ENCODE measurements at regions not wholly inside any gene's neighbourhood (a gene's known extent, or its start where the extent isn't known, plus 50 kb on each side); places are given as distances from the start of the nearest gene placed in this dataset.
"Not testable (repeated sequence)": the region's sequence is repeated elsewhere in the genome, so short reads cannot be mapped to it uniquely, and the experiment has no call there.

DNA sequence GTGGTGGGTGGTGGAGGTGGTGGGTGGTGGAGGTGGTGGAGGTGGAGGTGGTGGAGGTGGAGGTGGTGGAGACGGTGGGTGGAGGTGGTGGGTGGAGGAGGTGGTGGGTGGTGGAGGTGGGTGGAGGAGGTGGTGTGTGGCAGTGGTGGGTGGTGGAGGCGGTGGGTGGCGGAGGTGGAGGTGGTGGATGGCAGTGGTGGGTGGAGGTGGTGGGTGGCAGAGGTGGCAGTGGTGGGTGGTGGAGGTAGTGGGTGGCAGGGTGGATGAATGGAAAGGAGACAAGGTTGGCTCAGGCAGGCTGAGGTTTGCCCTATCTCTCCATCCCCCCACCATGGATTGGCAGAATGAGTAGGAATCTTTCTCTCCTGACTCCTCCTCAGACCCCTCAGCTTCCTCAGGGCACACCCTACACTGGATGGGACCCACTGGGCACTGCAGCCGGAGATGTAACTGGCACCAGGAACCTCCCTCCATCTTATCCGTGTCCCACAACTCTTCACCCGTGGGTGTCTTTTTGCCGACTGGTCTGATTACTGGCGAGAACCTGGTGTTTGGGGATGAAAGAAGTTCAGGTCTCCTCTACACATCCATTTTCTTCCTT lies 166.3 kb downstream of the C9orf50 start:
- DNase-seq: no peak

DNA sequence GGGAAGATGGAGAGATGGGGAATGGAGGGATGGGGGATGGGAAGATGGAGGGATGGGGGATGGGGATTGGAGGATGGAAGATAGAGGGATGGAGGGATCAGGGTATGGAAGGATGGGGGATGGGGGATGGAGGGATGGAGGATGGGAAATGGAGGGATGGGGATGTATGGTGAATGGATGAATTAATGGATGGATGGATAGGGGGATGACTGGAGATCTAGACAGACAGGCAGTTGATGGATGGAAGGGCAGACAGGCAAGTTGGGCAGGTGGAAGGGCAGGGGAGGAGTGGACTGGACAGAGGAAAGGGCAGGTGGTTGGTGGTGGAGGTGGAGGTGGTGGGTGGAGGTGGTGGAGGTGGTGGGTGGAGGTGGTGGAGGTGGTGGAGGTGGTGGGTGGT lies 167.2 kb downstream of the C9orf50 start:
- no peak for DNase-seq

DNA sequence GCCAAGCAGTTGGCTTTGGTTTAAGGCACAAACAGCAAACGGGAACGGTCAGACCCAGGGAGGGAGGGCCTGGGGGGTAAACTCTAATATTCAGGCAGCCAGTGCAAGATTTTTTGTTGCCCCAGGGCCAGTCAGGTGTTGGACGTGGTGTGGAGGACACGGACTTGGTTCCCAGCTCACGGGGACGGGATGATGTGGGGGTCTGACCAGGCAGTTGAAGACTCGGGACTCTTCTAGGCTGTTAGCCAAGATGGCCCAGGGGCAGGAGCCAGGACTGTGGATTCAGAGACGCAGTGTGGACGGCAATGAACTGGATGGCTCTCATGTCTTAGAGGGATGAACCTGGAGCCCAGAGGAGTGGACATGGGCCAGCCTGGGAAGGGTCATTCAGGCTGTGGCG lies 169.2 kb downstream of the C9orf50 start:
- no peak for DNase-seq

DNA sequence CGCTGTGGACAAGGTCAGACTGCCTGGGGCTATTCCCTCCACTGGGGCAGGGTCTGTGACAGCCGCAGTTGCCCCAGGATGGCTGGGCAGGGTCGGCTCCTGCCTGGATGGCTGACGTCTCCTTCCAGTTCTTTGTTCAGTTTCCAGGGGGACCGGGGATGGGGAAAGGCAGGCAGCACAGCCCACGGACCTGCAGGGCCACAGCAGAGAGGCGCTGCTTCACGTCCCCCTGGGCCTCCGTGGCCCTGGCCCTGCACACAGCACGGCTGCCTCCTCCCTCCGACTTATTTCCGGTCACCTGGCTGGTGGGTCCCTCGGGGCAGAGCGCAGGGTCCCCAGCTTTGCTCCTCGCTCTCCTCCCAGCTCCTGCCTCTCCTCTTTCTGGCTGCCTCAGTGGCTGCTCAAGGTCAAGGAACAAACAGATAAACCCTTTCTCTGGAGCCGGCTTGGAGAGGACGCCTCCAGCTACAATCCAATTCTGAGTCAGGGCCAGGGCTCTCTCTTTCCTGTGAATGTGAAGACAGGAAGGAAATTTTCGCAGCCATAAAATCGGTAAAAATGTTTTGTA lies 169.7 kb downstream of the C9orf50 start:
- no peak for DNase-seq

DNA sequence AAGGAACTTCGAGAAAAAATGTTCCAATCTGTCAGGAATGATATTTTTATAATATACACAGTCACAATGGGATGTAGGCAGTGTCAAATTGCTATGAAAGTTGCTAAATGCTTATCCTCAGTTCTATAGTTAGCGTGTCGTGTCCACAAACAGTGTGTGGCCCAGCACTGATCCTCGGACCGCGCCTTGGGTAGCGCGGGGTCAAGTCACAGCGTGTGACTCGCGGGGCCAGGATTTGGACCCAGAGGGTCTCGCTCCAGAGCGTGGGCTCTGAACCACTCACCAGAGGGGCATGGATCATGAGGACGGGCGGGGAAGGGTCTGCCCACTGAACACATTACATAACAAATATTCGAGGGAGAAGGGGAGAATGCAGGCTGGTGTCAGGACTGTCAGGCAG lies 171.8 kb downstream of the C9orf50 start:
- DNase-seq: no peak

DNA sequence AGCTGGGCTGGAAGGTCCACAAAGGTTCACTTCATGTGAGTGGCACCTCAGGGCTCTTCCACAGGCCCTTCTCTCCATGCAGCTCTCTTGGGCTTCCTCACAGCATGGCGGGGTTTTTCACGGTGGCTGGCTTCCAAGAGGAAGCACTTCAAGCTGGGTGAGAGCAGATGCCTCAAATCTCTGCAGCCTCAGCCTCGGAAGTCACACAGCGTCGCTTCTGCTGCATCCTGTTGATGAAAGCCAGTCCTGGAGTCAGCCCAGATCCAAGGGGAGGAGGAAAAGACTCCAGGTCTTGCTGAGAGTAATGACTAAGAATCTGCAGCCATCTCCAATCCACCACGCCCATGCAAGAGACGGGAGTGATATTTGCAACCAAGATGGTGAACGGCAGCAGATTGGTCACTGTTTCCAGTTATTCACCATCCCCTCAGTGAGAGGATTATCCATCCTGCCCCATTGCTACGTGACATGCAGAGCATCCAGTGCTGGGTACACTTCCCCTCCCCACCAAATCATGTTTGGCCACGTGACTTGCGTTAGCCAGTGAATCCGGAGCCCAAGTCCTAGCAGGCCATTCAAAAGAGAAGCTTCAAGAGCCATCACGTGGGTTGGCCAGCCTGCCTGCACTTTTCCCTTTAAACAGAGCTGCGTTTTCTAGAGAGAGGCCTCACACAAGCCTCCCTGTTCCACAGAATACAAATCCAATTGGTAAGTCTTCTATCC lies 173.9 kb downstream of the C9orf50 start:
- DNase-seq: peak; percentile 67

DNA sequence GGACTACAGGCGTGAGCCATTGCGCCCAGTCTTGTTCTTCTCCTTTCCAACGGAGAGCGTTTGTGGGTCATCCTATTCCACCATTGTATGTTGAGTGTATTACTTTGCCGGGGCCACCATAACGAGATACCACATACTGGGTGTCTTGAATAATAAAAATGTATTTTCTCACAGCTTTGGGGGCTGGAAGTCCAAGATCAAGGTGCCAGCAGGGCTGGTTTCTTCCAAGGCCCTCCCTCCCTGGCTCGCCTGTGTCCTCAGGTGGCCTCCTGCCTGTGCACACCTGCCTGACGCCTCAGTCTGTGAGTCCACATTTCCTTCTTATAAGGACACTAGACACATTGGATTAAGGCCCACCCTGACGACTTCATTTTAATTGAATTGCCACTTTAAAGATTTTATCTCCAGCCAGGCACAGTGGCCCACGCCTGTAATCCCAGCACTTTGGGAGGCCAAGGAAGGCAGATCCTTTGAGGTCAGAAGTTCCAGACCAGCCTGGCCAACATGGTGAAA lies 175.1 kb downstream of the C9orf50 start:
- no peak for DNase-seq

DNA sequence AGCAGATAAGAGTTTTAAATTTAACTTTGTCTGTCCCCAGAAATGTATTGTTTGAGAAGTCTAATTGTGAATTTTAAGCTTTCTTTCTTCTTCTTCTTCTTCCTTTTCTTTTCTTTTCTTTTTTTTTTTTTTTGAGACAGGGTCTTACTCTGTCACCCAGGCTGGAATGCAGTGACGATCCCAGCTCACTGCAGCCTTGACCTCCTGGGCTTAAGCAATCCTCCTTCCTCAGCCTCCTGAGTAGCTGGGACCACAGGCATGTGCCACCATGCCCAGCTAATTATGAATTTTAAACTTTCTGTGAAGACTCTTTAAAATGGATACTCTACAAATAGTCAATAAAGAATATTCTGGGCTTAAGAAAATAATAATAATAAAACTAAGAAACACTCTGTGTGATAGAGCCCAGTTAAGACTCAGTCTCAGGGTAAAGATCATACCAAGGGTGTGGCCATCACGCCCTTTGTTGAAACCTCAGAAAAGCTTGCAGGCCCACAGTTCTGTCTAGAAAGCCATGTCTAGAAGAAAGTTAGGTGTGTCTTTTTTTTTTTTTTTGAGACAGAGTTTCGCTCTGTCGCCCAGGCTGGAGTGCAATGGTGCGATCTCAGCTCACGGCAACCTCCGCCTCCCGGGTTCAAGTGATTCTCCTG lies 177.3 kb downstream of the C9orf50 start:
- DNase-seq: not testable (repeated sequence)

DNA sequence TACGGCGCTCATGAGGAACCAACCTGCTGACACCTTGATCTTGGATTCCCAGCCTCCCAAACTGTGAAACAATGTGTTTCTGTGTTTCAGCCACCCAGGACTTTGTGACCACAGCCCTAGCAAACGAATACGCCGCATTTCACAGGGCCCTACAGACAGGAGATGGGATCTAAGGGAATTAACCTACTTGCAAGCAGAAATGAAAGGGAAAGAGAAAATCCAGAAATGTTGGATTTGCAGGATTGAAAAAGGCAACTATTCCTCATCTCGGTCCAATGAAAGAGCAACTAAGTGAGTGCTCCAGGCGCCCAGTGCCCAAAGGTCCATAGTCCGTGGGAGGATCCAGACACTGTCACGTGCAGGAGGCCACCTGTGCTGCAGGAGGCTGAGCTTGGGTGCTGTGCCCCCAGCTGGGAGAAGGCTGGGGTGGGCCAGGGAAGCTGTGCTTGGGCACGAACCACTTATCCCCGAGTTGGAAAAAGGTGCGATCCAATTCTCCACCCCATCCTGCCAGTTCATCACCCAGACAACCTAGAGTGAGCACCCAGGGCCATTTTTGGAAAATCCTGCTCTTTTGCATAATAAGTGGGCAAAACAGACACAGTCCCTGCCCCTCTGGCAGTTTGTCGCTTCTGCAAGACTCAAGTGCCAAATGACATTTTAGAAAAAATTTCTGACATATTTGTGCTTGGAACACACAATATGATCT lies 177.9 kb downstream of the C9orf50 start:
- no peak for DNase-seq

DNA sequence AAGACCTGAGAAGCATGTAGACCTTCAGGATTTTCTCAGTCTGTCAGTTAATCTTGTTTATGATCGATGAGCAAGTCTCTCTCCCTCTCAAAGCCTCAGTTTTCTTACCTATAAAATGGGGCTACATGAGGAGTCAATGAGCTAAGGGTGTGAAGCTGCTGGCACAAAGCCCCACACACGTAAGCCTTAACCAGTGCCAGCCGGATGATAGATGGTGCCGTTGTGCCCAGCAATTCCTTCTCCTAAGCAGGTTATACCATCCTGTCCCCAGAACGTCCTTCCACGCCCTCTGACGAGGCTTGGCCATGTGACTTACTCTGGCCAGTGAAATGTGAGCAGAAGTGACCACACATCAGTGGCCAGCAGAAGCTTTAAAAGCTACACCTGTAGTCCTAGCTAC lies 179.0 kb downstream of the C9orf50 start:
- no peak for DNase-seq

DNA sequence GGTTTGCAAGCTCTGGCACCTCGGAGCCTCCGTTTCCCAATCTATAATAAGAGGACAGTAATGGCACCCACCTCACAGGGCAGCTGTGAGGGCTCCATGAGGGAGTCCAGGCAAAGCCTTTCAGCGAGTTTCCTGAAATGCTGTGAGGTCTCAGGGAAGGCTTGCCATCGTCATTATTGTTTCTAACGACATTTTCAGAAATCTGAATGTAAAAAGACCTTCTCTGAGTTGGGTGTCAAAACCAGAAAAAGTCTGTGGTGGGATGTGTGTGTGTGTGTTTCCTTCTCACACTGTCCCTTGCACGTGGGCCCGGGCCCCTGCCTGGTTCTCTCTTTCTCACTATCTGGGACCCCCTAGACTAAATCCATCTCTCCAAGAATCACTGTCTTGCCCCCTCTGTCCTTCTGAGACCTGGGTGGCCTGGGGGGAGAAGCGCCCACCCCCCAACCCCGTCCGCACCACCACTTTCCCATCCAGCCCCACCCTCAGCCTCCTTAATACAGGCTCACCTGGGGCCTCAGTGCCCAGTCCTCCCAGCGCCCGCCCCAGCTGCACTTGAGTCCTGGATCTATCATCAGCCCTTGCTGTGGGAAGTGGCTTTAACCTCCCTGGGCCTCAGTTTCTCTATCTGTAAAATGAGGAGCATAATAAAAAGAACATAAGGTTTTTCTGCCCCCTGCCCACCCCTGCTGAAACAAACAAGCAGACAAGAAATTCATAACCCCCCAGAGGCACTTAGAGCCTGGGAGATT lies 180.3 kb downstream of the C9orf50 start:
- no peak for DNase-seq

DNA sequence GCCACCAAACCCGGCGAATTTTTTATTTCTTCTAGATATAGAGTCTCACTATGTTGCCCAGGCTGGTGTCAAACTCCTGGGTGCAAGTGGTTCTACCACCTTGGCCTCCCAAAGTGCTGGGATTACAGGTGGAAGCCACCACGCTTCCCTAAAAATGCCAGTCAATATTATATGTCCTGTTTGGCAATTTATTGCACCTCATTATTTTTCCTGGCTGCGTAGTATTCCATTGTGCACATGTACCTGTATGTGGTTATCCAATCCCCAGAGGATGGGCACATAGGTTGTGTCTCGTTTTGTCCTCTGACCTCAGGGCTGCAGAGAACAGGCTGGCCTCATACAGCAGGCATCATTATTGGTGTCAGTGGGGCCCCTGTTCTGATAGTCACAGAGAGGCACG lies 181.7 kb downstream of the C9orf50 start:
- DNase-seq: no peak

DNA sequence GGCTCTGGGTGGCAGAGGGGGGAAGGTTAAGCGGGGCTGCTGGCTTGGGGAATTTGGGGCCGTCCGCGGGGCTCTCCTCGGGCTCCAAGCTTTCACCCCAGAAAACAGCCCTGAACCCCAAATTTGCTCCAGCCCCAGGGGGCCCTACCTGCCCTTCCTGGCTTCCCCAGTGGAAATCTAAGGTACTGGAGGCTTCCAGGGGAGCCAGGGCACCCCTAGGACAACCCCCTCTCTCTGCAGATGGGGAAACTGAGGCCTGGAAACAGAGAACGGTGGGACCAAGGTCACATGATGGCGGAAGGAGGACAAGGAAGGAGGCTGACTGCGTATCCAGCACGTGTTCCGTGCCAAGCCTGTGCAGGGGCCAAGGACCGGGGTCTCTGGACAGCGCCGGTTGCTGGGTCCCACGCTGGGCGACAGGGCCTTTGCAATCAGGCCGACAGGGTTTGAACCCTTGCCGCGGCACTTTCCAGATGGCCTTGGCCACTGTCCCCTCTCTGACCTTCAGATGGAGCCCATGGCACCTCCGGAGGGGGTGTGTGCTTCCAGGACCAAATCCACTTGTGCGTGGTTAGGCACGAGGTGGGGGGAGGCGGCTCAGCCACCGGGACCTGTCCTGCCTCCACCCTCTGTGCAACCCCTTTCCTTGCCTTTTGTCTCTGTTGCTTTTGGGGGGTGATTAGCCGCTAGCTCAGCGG lies 183.1 kb downstream of the C9orf50 start:
- DNase-seq: no peak

DNA sequence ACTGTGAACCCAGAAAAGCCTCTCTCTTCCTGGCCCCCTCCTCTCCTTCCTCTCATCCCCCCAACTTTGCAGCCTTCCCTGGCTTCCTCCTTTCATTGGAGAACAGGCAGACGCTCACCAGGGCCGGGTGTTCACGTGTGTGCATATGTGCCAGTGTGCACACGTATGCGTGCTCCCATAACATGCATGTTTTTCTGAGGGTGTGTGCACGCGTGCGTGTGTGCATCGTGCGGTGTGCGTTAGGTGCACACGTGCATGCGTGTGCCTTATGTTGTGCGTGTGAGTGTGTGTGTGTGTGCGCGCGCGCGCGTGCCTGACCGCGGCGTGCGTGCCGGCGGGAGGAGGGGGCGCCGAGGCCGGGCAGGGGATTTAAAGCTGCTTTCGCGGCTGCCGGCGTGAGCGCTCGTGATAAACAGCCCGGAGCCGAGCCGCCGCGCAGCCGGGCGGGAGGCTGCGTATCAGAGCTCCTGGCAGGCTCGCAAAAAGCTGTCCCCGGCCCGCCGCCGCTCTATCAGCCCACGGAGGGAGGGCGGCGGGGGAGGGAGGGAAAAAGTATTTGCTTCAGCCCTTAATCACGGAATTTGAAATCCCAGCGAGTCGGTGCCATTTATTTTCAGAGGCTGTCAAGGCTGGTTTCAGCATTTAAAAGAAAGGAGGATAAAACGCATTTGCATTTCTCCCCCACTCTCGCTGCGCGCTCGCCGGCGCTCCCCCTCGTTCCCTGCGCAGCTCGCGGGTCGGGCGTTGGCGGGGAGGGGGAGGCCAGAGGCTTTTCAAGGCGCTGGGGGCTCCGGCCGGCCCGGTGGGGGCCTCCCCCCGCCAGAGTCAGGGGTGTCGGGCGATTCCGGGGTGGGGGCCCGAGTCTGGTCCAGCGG lies 183.9 kb downstream of the C9orf50 start:
- DNase-seq: peak; percentile 57

DNA sequence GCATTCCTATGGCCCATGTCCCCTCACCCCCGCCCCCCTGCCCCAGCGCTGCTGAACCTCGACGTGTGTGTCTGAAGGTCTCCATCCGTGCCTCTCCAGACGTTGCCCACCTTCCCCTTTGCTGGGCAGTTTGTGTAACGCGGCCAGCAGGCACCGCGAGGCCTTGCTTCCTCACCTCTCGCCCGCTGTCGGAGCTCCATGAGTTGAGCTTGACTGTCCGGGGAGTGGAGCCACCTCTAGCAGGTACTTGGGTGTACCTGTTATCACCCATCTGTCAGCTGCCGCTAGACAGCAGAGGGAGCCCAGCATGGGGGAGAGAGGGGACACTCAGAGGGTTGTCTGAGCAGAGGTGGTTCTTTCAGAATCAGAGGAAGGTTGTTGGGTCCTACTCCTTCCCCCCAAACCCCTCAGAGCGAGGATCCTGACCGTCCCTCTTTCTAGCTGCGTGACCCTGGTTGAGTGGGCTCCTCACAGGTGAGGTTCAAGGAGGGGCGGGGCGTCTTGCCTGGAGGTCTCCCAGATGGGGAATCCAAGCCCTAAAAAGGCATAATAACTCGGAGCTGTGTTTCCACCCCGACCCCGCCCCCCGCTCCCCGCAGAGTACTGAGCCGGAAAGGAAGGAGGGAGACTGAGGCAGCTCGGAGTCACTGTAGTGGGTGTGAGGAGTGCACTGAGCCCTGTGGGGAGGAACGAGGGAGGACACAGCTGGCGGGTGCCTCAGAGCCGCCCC lies 184.7 kb downstream of the C9orf50 start:
- DNase-seq: peak; percentile 56

DNA sequence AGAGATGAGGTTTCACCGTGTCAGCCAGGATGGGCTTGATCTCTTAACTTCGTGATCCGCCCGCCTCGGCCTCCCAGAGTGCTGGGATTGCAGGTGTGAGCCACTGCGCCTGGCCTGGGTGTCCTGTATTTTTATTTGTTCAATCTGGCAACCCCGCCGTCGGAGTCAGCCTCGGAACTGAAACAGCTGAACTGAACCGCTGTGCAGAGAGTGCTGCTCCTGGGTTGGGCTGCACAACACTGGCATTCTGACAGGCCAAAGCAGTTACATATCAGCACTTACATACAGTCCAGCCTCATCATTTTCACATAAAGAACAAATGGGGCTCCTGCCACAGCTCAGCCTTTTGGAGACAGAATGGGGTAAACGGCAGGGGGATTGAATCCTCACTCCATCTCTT lies 185.6 kb downstream of the C9orf50 start:
- no peak for DNase-seq

DNA sequence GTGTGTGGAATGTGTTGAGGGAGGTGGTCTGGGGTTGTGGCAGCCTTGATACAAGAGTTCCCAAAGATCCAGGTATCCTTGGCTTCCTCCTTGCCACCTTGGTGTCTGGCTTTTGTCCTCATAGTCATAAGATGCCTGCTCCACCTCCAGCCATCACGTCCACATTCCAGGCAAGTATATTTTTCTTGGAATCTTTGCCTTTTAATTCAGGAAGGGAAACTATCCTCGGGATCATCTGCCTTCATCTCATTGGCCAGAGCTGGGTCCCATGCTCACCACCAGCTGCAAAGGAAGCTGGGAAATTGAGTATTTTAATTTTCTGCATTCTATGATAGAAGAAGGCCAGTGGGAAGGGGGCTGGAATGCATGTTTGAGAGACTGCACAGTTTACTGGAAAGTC lies 186.7 kb downstream of the C9orf50 start:
- DNase-seq: no peak

DNA sequence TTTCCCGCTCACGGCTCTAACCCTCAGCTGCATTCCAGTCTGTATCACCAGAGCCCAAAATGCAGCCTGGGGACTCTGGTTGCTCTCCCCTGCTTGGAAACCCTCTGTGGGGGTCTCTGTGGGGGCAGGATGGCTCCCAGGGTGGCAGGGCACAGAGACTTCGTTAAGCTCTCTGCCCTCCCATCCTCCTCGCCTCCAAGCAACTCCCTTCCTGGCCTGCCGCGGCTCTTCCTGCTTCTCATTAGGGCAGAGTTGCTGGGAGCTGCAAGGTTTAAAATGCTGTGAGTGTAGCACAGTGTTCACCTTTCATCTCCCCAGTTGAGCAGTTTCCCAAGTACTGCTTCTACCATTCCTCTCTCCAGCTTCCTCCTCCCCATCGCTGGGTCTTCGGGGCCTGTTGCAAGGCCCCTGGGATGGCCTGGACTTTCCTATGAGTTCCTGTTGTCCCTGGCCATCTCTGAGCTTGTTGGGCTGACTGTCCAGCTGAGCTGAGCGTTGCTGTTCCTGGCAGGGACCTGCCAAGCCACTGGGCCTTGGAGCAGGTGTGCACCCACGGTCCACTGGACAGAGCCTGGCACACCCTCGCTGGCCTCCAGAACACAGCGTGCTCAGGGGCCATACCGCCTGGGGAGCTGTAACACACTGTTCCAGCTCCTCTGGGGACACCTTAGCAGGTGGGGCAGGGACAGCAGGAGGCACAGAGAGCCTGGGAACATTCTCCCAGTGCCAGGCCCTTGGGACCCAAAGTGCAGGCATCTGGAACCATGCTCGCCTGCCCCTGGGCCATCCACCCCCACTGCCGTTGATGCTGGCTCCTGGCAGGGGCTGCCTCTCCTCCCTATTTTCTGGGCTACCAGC lies 188.4 kb downstream of the C9orf50 start:
- peak; percentile 70 for DNase-seq

Measured in NCI-H2171 (cell line).